HEK293 (cell line): ENCODE measurements at regions not wholly inside any gene's neighbourhood (a gene's known extent, or its start where the extent isn't known, plus 50 kb on each side); places are given as distances from the start of the nearest gene placed in this dataset.

Experiments used
- CTCF ChIA-PET: fragments of 350-600 bp; formaldehyde crosslinking; extraction: SDS; loops from one replicate; lab custom pipeline; 2021; ENCODE audit warnings: antibody characterized with exemption; lab: Yijun Ruan, JAX
- POLR2A ChIA-PET: fragments of 300-600 bp; formaldehyde crosslinking; extraction: SDS; loops from one replicate; lab custom pipeline; 2020; ENCODE audit warnings: antibody characterized with exemption, inconsistent platforms; lab: Yijun Ruan, JAX
- H3K27ac ChIP-seq: fragments of 200-500 bp; sonication (Bioruptor generic); 2 replicates; pipeline ENCODE4 v1.5.1; 2014; ENCODE audit warnings: low read depth, low read length, control low read depth, inconsistent platforms; ENCODE audit errors: extremely low read depth
- H3K36me3 ChIP-seq, 2 experiments: fragments of 200-500 bp in 1 of 2; sonication (Bioruptor generic) in 1 of 2; 1 replicate in 1 of 2; 2 replicates in 1 of 2; pipeline ENCODE4 v1.5.1; 2014 to 2017; ENCODE audit warnings: inconsistent platforms in 2 of 2, low read length in 2 of 2; ENCODE audit not compliant: control insufficient read depth in 2 of 2, insufficient read depth in 1 of 2
- H3K4me1 ChIP-seq: fragments of 200-500 bp; sonication (Bioruptor generic); 2 replicates; pipeline ENCODE4 v1.5.1; 2014; ENCODE audit warnings: mild to moderate bottlenecking, low read length, inconsistent platforms; ENCODE audit not compliant: control insufficient read depth, insufficient read depth
- H3K4me3 ChIP-seq: 2 replicates; pipeline ENCODE4 v1.5.1; 2011; ENCODE audit warnings: low read depth, mild to moderate bottlenecking, control low read depth, low read length, moderate library complexity
- H3K9me3 ChIP-seq: fragments of 200-500 bp; sonication (Bioruptor generic); 2 replicates; pipeline ENCODE4 v1.5.1; 2014; ENCODE audit warnings: low read depth, low read length, inconsistent platforms; ENCODE audit not compliant: control insufficient read depth, insufficient read depth
- AEBP2 ChIP-seq: fragments of 450-650 bp; formaldehyde crosslinking; IDR thresholded peaks from 2 replicates; pipeline ENCODE4 v1.5.1; 2016; ENCODE audit warnings: missing biosample characterization, missing genetic modification characterization, borderline replicate concordance
- ATF2 ChIP-seq: fragments of 450-650 bp; formaldehyde crosslinking; IDR thresholded peaks from 2 replicates; pipeline ENCODE4 v1.5.1; 2016; ENCODE audit warnings: missing biosample characterization, missing genetic modification characterization, low read depth
- GFI1B ChIP-seq: fragments of 450-650 bp; formaldehyde crosslinking; IDR thresholded peaks from 2 replicates; pipeline ENCODE4 v1.5.1; 2016; ENCODE audit warnings: missing biosample characterization, missing genetic modification characterization
- GLI2 ChIP-seq: fragments of 450-650 bp; formaldehyde crosslinking; IDR thresholded peaks from 2 replicates; pipeline ENCODE4; 2017; ENCODE audit warnings: missing biosample characterization, missing genetic modification characterization, low read depth, borderline replicate concordance
- PRDM2 ChIP-seq: fragments of 450-650 bp; formaldehyde crosslinking; IDR thresholded peaks from 2 replicates; pipeline ENCODE4 v1.5.1; 2016; ENCODE audit warnings: missing biosample characterization, missing genetic modification characterization, borderline replicate concordance
- PRDM6 ChIP-seq: fragments of 450-650 bp; formaldehyde crosslinking; IDR thresholded peaks from 2 replicates; pipeline ENCODE4 v1.5.1; 2017; ENCODE audit warnings: missing biosample characterization, missing genetic modification characterization
- SP2 ChIP-seq: fragments of 450-650 bp; formaldehyde crosslinking; IDR thresholded peaks from 2 replicates; pipeline ENCODE4 v1.5.1; 2016; ENCODE audit warnings: missing biosample characterization, missing genetic modification characterization
- ZBTB1 ChIP-seq: fragments of 450-650 bp; formaldehyde crosslinking; IDR thresholded peaks from 2 replicates; pipeline ENCODE4 v1.5.1; 2016; ENCODE audit warnings: missing biosample characterization, missing genetic modification characterization
- ZBTB6 ChIP-seq: fragments of 450-650 bp; formaldehyde crosslinking; IDR thresholded peaks from 2 replicates; pipeline ENCODE4 v1.5.1; 2017; ENCODE audit warnings: missing biosample characterization, missing genetic modification characterization
- ZFP41 ChIP-seq: fragments of 450-650 bp; formaldehyde crosslinking; IDR thresholded peaks from 2 replicates; pipeline ENCODE4 v1.5.1; 2016; ENCODE audit warnings: missing biosample characterization, missing genetic modification characterization, borderline replicate concordance
- ZNF112 ChIP-seq: fragments of 450-650 bp; formaldehyde crosslinking; IDR thresholded peaks from 2 replicates; pipeline ENCODE4 v1.5.0; 2017; ENCODE audit warnings: missing biosample characterization, missing genetic modification characterization
- ZNF24 ChIP-seq: fragments of 450-650 bp; formaldehyde crosslinking; IDR thresholded peaks from 2 replicates; pipeline ENCODE4 v1.5.1; 2016; ENCODE audit warnings: missing biosample characterization, missing genetic modification characterization
- ZNF488 ChIP-seq: fragments of 450-650 bp; formaldehyde crosslinking; IDR thresholded peaks from 2 replicates; pipeline ENCODE4 v1.5.1; 2016; ENCODE audit warnings: missing biosample characterization, missing genetic modification characterization
- ZNF580 ChIP-seq: fragments of 450-650 bp; formaldehyde crosslinking; IDR thresholded peaks from 2 replicates; pipeline ENCODE4 v1.5.1; 2016; ENCODE audit warnings: missing biosample characterization, missing genetic modification characterization
- ZNF704 ChIP-seq: fragments of 450-650 bp; formaldehyde crosslinking; IDR thresholded peaks from 2 replicates; pipeline ENCODE4 v1.5.1; 2016; ENCODE audit warnings: missing biosample characterization, missing genetic modification characterization
- ZNF76 ChIP-seq: fragments of 450-650 bp; formaldehyde crosslinking; IDR thresholded peaks from 2 replicates; pipeline ENCODE4; 2016; ENCODE audit warnings: low read depth, missing biosample characterization, missing genetic modification characterization, borderline replicate concordance

GRCh38 chr16:64809876-64810629 is 311.8 kb downstream of the CDH11 start (continued):
- TF ChIP-seq PRDM2 (no peak), GFI1B (no peak), GLI2 (tag by site-specific recombination) (no peak), ZNF76 (tag by site-specific recombination) (no peak)

GRCh38 chr16:64808474-64808873 is 313.4 kb downstream of the CDH11 start:
- H3K27ac ChIP-seq = no peak overlapping the region
- ChIA-PET CTCF (no interaction called here), POLR2A (no interaction called here)

GRCh38 chr16:64791756-64792155 is 330.1 kb downstream of the CDH11 start:
- Histone ChIP-seq H3K4me1 (no peaks in the 10 kb centered on the region), H3K27ac (no peak overlapping the region), H3K36me3 (no peaks in the 10 kb centered on the region), H3K9me3 (no peaks in the 10 kb centered on the region), H3K4me3 (no peak overlapping the region)
- CTCF ChIA-PET = interaction anchor here (0.9 kb wide), 1 partner anchor 1427 kb away, joined by 3 read pairs; no protein-coding TSS in a partner anchor
- POLR2A ChIA-PET = no interaction called here
- no peak for TF ChIP-seq ZNF704 (tag by site-specific recombination)
- TF ChIP-seq ZNF112 (tag by site-specific recombination) = no peak
- TF ChIP-seq ATF2 = no peak
- no peak for TF ChIP-seq ZNF488 (tag by site-specific recombination)
- no peak for TF ChIP-seq SP2 (tag by site-specific recombination)
- TF ChIP-seq ZBTB6 (tag by site-specific recombination) = no peak
- TF ChIP-seq ZBTB1 (tag by site-specific recombination) = no peak
- TF ChIP-seq ZFP41 (tag by site-specific recombination) = no peak
- no peak for TF ChIP-seq AEBP2 (tag by site-specific recombination)
- TF ChIP-seq ZNF580 (tag by site-specific recombination) = no peak

More at GRCh38 chr16:64808474-64808873, 313.4 kb downstream of the CDH11 start:
- Histone ChIP-seq H3K36me3 (no peaks in the 10 kb centered on the region), H3K9me3 (no peaks in the 10 kb centered on the region), H3K4me3 (no peak overlapping the region), H3K4me1 (no peaks in the 10 kb centered on the region)
- no peak for TF ChIP-seq PRDM6 (tag by site-specific recombination)
- no peak for TF ChIP-seq ZNF24 (tag by site-specific recombination)
